Ovary (tissue), 3 donors: ENCODE measurements at regions not wholly inside any gene's neighbourhood (a gene's known extent, or its start where the extent isn't known, plus 50 kb on each side); places are given as distances from the start of the nearest gene placed in this dataset.

Experiments
- CTCF ChIP-seq, 3 donors: fragments of 450-650 bp in 2 of 3; fragments of 200-600 bp in 1 of 3; IDR thresholded peaks; one replicate each; pipeline versions ENCODE4 v1.5.1 to v1.8.0; 2016 to 2022; ENCODE audit warnings: antibody characterized with exemption in 3 of 3, mild to moderate bottlenecking in 1 of 3
- EP300 ChIP-seq: sonication (generic); formaldehyde crosslinking; IDR thresholded peaks from one replicate; pipeline ENCODE4 v1.6.1; 2017; ENCODE audit warnings: antibody characterized with exemption
- POLR2A ChIP-seq: fragments of 450-650 bp; IDR thresholded peaks from one replicate; pipeline ENCODE4 v1.6.1; 2017; ENCODE audit warnings: antibody characterized with exemption, mild to moderate bottlenecking, moderate library complexity
- donor health status: DM: no; HTN: no; CAD: no.

- no peak for TF ChIP-seq POLR2A
- TF ChIP-seq CTCF (IDR thresholded peaks at IDR 0.05) = no peak
- no peak for TF ChIP-seq EP300
Measured at GRCh38 chr10:33546031-33546430, 211.6 kb upstream of the NRP1 start.
